ENCODE measurements at regions not wholly inside any gene's neighbourhood (a gene's known extent, or its start where the extent isn't known, plus 50 kb on each side); places are given as distances from the start of the nearest gene placed in this dataset.

DNA sequence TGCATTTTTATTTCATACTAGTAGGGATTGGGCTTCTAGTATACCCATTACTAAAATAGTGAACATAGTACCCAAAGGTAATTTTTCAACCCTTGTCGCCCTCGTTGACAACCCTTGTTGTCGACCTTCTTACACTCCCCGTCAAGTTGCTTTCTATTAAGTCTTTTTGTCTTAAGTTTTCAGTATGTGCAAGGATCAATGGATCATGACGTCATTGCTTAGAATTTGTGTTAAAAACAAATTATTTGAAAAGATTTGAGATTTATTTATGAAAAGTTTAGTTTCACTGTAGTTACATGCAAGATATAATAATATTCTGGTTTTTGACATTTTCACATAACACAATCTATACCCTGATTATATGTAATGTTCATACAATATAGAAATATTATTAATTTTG is 110.4 kb downstream of the CBLN2 start:
- no peak overlapping the region for H3K27ac ChIP-seq
- no peak for TF ChIP-seq POLR2A (IDR thresholded peaks at IDR 0.05)
- TF ChIP-seq, protein P1, sequence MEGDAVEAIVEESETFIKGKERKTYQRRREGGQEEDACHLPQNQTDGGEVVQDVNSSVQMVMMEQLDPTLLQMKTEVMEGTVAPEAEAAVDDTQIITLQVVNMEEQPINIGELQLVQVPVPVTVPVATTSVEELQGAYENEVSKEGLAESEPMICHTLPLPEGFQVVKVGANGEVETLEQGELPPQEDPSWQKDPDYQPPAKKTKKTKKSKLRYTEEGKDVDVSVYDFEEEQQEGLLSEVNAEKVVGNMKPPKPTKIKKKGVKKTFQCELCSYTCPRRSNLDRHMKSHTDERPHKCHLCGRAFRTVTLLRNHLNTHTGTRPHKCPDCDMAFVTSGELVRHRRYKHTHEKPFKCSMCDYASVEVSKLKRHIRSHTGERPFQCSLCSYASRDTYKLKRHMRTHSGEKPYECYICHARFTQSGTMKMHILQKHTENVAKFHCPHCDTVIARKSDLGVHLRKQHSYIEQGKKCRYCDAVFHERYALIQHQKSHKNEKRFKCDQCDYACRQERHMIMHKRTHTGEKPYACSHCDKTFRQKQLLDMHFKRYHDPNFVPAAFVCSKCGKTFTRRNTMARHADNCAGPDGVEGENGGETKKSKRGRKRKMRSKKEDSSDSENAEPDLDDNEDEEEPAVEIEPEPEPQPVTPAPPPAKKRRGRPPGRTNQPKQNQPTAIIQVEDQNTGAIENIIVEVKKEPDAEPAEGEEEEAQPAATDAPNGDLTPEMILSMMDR (IDR thresholded peaks at IDR 0.05) = no peak
- DNase-seq (no peak), ATAC-seq (no peak)
- intact Hi-C loops (cut with DNase I) = no loop called here
- no peak overlapping the region for H3K4me3 ChIP-seq
- H3K4me1 ChIP-seq = no peaks in the 10 kb centered on the region
- H3K9me3 ChIP-seq = no peaks in the 10 kb centered on the region
- no peaks in the 10 kb centered on the region for H3K36me3 ChIP-seq (replicated peaks in 1 of 2; ENCODE audit: insufficient read depth in 1 of 2, low read depth in 2 of 2)
- 66 to 69% methylated on average over 5 of the region's 5 CpGs for WGBS, 2 donors
- H3K27me3 ChIP-seq = no peaks in the 10 kb centered on the region

DNA sequence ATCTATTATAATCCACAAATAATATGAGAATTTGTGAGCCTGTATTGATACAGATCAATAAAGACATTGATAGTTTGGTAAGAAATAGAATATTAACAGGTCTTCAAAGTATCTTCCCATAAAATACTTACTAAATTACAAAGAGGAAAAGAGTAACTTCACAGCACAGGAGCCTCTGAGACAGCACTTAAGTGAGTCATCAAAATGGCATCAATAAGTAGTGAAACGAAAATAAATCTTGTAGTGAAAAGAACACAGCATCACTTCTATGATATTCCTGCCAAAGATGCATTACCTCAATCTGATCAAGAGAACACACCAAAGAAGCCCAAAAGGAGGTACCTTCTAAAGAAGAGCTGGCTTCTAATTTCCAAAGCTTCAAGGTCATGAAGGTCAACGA is 116.4 kb downstream of the CBLN2 start:
- H3K4me1 ChIP-seq = no peaks in the 10 kb centered on the region
- WGBS, 2 donors = 28 to 47% methylated on average over 2 of the region's 2 CpGs
- H3K4me3 ChIP-seq = no peak overlapping the region
- intact Hi-C loops (cut with DNase I) = no loop called here
- no peaks in the 10 kb centered on the region for H3K36me3 ChIP-seq (replicated peaks in 1 of 2; ENCODE audit: insufficient read depth in 1 of 2, low read depth in 2 of 2)
- no peaks in the 10 kb centered on the region for H3K9me3 ChIP-seq
- no peak for DNase-seq
- TF ChIP-seq POLR2A (IDR thresholded peaks at IDR 0.05) = no peak
- TF ChIP-seq, protein P1 (IDR thresholded peaks at IDR 0.05) = no peak
- H3K27me3 ChIP-seq = no peaks in the 10 kb centered on the region
- ATAC-seq = no peak
- no peak overlapping the region for H3K27ac ChIP-seq

DNA sequence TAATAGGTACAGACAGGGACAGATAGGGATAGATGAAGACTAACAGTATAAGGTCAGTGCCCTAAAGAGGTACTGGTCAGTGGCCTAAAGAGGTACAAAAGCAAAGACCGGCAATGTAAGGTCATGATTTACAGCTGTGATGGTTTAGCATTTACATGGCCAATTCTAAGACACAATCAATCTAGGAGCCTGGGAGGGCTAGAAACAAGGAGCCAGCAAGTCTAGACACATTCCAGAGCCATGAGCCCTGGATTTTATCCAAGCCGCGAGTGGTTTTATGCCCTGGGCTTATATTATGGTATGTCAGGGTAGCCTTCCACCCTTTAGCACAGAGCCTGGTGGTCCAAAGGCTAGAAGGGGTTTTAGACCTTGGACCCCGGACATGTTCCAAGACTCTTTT is 124.2 kb downstream of the CBLN2 start:
- Histone ChIP-seq H3K27me3 (no peaks in the 10 kb centered on the region), H3K27ac (no peak overlapping the region), H3K4me3 (no peak overlapping the region), H3K36me3 (replicated peaks in 1 of 2; ENCODE audit: insufficient read depth in 1 of 2, low read depth in 2 of 2) (no peaks in the 10 kb centered on the region), H3K9me3 (no peaks in the 10 kb centered on the region), H3K4me1 (no peaks in the 10 kb centered on the region)
- TF ChIP-seq, protein P1 (IDR thresholded peaks at IDR 0.05) = no peak
- no peak for TF ChIP-seq POLR2A (IDR thresholded peaks at IDR 0.05)
- no peak for DNase-seq
- 74 to 77% methylated on average over 4 of the region's 4 CpGs for WGBS, 2 donors
- intact Hi-C loops (cut with DNase I) = no loop called here
- ATAC-seq = no peak

DNA sequence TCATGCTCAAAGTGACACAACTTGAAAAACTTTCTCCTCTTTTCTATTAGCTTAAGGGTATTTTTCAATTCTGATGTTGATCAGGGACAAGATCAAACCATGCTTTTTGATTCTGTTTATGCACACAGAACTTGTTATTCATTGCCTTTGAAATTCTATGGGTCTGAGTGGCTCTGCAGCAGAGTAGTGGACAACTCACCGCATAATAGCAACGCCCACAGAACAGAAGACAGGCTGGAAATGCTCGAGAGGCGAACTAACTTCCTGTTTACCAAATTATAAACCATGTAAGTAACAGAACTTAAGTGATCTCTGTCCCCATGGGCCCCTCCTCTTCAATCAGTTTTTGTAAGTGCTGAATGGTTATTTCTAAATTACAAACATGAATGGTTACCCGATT is 131.2 kb downstream of the CBLN2 start:
- no peaks in the 10 kb centered on the region for H3K9me3 ChIP-seq
- H3K27ac ChIP-seq = no peak overlapping the region
- TF ChIP-seq, protein P1 (IDR thresholded peaks at IDR 0.05) = no peak
- TF ChIP-seq POLR2A (IDR thresholded peaks at IDR 0.05) = no peak
- intact Hi-C loops (cut with DNase I) = no loop called here
- WGBS, 2 donors = 38 to 41% methylated on average over 5 of the region's 5 CpGs
- ATAC-seq = no peak
- DNase-seq = no peak
- no peaks in the 10 kb centered on the region for H3K36me3 ChIP-seq (replicated peaks in 1 of 2; ENCODE audit: insufficient read depth in 1 of 2, low read depth in 2 of 2)
- no peaks in the 10 kb centered on the region for H3K4me1 ChIP-seq
- H3K4me3 ChIP-seq = no peak overlapping the region
- no peaks in the 10 kb centered on the region for H3K27me3 ChIP-seq

DNA sequence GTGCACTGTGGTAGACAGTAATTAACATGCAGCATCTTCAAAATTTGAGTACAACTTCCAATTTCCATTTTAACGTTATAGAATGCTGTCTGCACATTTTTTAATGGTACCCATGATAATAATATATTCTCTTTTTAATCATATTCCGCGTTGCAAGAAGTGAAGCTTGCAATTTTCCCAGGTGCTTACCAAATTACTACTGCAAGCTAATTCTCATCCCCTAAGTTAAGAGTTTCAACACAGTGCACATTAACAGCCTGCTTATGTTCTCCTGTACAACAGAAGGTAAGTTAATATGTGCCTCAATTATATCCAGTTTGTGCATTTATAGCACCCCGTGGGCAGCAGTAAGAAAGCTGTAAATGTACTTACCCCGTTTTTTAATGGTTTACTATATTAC is 132.9 kb downstream of the CBLN2 start:
- Histone ChIP-seq H3K36me3 (replicated peaks in 1 of 2; ENCODE audit: insufficient read depth in 1 of 2, low read depth in 2 of 2) (no peaks in the 10 kb centered on the region), H3K4me1 (no peaks in the 10 kb centered on the region), H3K4me3 (no peak overlapping the region), H3K27me3 (no peaks in the 10 kb centered on the region), H3K9me3 (no peaks in the 10 kb centered on the region), H3K27ac (no peak overlapping the region)
- no peak for DNase-seq
- ATAC-seq = no peak
- intact Hi-C loops (cut with DNase I) = no loop called here
- WGBS, 2 donors = 50 to 56% methylated on average over 5 of the region's 5 CpGs
- TF ChIP-seq POLR2A (IDR thresholded peaks at IDR 0.05) = no peak
- TF ChIP-seq, protein P1 (IDR thresholded peaks at IDR 0.05) = no peak
